ENCODE measurements at regions not wholly inside any gene's neighbourhood (a gene's known extent, or its start where the extent isn't known, plus 50 kb on each side); places are given as distances from the start of the nearest gene placed in this dataset.

DNA sequence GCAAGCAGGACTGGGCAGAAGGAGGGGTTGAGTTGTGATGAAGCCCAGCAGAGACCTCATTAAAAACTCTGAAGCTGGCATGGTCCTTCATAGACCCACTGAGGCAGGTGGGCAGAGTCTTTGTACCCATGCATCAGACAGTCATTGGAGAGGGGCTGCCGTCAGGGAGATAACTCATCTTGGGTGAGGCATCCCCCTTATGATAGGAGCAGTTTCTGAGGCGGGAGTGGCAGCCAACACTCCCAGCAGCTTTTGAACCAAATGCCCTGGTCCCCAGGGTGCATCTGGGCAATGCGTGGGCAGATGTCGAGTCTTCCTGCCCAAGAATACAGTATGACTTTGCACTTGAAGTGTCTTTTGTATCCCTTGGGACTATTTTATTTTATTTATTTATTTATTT is 68.1 kb downstream of the HTR5A start:
- no peak for DNase-seq

DNA sequence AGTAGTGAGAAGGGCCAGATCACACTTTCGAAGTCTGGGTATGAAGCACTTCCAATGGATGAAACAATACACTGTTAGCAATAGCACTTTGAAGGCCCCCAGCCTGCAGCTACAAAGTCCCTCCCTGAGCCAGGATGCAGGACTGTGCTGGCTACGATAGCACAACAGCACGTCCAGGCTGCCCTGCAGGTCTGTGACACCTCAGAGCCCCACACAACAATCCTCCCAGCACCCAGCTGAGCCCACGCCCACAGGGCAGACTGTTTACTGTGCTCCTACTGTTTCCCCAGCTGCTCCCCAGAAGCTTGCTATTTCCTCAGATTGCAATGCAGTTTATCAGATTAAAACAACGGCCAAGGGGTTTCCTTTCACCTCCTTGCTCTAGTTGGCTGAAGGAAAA is 71.4 kb downstream of the HTR5A start:
- no peak for DNase-seq

DNA sequence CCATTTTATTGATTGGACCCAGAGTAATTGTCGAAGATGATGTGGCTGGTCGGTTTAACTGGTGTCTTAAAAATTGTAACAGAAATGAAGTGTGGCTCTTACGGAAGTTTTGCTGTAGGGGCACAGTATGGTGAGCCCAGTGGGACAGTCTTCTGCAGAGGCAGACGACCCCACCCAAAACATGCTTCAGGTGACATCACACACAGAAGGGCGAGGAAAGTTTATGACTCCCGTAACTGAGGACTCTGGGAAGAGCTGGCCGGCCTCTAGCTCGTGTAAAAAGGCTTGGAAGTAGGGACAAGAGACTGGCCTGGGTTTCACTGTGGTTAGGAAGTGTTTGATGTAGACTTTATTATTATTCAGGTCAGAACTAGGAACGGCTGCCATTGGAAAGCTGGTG is 73.3 kb downstream of the HTR5A start:
- DNase-seq: no peak

DNA sequence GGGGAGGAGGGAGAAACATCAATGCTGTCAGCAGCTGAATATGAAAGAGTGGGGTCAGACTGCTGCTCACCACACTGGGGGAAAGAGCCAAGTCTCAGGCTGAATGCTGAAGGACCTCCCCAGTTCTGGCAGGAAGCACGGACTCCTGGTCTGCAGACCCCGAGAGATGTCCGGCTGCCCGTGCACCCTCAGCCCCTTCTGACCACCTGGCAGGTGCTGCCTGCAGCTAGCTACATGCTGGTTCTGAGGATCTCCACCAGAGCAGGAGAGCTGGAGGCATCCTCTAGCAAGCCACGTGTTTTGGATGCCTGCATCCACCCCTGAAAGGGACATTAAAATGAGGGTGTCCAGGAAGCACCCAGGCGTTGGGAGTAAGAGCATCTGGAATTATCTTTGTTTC is 74.2 kb downstream of the HTR5A start:
- DNase-seq: no peak

DNA sequence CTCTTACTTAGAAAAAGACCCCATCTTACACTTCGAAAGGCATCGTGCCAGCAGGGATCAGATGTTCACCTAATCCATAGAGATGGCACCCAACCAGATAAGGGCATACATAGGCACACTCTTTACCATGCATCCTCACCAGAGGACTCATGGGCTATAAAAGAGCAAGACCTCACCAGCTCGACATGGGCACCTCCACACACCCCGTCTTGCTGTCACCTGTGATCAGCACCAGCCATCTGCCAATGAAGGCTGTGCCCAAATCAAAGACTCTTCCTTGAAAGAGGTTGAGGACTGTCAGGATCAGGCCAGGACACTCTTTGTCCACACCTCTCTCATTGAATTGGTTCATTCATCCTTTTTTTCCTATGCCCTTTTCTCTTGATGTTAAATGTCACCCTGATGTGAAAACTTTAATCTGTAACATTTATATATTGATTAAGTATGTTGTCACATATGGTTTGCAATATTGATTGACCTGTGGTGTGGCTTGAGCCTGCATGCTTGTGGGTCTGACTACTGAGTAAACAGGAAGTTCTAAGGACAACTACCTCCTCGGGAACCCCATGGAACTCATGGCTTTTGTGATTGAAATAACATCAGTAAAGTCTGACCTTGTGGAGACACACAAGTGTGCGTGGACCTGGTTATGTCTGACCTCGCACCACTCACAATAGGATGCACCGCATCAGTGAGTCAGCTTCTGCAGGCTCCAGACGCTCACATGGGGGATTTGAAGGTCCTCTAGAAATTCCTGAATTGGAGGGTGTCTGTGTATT is 75.5 kb downstream of the HTR5A start:
- DNase-seq: no peak

DNA sequence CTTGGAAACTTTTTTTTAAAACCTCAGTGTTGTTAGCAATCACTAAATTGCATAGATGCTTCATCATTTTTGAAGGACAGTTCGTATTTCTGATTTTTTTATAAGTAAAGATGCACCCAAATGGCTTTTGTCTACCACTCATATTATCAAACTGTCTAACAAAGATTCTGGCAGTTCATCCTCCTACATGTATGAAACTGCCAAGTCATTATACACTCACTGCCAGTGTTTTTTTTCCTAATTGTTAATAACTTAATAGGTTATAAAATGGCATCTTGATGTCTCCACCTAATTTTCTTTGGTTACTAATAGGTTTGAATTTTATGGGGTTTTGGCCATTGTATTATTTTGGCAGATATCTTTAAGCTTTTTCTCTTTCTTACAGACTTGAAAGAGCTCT is 77.0 kb downstream of the HTR5A start:
- no peak for DNase-seq

DNA sequence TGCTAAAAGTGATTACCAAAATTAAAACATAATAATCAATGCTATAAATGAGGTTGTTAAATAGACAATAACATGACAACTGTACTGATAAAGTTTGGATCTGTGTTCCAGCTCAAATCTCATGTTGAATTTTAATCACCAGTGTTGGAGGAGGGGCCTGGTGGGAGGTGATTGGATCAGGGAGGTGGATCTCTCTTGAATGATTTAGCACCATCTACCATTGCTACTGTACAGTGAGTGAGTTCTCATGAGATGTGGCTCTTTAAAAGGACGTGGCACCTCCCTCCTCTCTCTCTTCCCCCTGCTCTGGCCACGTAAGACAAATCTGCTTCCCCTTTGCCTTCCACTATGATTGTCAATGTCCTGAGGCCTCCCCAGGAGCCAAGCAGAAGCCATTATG is 77.5 kb downstream of the HTR5A start:
- DNase-seq: no peak

DNA sequence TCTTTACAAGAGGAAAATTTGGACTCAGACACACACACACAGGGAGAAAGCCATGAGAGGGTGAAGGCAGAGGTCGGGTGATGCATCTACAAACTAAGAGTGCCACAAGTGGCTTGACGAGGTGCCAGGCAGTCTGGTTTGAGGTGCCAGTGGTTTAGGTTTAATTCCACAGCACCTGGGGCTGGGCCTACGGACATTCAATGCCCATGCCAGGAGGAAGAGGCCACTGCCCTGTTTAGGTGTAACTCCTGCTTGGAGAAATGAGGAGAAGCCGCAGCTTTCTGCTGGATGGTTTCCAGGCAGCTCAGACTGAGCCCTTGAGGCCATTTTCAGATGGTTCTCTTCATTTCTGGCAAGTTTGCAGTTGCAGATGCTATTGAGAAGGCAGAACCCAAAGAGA is 83.6 kb downstream of the HTR5A start:
- DNase-seq: no peak

DNA sequence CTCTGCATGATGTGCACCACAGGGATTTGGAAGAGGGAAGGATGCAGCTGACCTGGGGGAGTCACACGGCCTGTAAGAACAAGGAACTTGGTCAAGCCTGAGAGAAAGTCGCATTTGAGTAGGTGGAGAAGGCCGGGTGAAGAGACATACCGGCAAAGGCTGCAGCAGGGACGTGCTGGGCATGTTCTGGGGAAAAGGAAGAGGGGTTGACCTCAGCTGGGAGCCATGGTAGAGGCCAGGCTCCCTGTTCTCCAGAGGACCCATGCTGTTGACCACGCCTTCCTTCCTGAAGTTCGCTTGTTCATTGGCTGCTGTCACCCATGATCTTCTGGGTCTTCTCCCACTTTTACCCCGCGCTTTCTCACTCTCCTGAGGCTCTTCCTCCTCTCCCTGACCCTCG is 84.5 kb downstream of the HTR5A start:
- no peak for DNase-seq

DNA sequence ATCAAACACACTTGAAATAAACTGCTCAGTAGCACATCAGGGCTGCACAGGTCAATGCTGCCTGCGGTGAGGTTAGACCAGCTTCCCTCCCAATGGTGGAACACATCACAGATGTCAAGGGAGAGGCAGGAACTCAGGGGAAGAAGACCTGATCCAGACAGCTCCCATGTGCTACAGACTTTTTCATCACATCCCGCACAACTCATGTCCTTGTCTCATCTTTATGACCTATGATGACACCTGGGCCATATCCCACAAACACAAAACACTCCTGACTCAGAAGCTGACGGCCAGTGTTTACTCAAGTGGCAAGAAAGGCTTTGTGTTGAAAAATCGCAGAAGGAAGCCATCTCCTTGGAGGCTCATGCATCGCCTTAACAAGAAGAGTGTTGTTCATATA is 91.6 kb downstream of the HTR5A start:
- no peak for DNase-seq

DNA sequence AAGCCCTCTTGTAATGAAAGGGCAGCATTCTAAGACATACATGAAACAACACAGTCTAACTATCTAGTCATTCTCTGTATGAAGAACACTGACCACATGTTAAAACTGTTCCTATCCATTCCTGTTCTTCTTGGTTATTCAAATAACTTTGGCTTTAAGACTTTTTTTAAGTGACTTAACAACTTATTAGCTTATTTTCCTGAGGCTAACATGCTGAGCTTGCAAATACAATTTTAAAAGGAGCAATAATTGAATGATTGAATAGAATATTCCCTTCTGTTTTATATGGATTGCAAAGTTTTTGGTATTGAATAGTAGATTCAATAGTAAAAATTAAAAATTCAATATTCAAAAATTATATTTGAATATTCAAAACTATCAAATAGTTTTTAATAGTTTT is 92.3 kb downstream of the HTR5A start:
- no peak for DNase-seq

DNA sequence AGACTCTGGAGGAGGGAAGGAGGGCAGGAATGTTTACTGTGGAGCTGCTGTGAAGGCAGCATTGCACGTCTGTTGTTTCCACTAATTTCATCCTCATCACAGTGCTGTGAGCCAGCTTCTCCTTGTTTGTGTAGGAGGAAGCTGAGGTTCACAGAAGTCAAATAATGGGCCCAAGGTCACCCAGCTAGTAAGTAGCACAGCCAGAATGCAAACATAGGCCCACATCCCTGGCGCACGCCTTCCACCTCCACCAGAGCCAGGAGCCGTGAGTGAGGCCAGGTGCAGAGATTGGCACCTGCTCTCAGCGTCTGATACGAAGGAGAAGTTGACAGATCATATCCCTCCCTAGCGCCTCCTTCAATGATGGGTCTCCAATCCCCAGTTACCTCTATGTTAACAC is 93.6 kb downstream of the HTR5A start:
- no peak for DNase-seq

DNA sequence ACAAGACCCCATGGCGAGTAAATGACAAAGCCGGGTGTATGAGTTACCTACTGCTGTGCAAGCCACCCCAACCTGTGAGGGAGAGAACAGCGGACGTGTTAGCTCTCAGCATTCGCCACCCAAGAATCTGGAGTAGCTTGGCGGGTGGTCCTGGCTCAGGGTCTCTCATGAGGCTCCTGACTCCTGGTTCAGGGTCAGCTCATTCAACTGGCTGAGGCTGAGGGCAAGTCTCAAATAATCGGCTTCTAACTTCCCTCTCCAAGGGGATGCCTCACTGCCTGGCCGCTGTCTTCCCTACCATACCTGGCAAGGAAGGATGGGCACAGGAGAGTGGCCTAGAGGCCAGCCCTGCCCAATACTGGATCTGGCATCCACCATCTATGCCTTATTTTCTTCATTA is 94.2 kb downstream of the HTR5A start:
- DNase-seq: no peak

DNA sequence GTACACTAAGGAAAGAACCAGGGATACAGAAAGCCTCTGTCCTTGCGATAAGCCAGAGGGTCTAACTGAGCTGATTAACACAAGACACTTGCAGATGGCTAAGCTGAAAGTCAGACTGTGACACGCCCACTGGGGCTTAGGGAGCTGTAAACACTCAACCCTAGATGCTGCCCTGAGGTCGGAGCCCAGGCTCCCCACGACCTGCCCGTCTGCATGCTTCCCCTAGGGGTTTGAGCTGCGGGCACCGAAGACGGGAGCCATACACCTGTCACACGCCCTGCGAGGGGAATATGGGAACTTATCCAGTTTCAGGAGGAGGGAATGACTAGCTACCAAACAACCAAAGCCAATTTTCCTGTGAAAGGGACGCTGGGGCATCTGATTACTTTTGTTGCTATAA is 96.0 kb downstream of the HTR5A start:
- no peak for DNase-seq

DNA sequence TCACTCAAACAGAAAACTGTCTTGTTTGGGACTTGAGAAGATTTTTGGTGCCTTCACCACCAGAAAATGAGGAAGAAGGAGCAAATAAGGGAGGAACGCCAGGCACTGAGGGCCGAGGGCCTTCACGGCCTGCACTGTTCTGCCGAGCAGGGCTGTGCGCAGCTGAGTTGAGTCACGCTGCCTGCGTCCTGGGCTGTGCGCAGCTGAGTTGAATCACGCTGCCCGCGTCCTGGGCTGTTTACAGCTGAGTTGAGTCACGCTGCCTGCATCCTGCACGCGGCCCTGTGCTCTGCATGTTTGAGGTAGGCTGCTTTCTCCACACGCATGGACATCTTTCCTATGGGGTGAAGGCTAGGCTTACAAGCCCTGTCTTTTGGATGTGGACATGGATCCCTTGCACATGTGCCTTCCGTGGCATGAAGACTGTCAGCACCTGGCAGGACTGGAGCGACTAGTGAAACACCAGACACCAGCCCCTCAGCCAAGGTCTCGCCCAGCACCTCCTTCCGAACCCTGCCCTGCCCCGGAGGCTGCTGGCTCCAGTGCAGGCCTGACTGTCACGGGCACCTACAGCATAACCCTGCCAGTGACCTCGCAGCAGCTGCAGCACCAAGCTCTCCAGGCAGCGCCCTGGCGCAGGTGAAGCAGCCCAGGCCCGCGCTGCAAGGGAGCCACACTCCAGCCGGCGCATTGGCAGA is 96.7 kb downstream of the HTR5A start:
- DNase-seq: no peak

DNA sequence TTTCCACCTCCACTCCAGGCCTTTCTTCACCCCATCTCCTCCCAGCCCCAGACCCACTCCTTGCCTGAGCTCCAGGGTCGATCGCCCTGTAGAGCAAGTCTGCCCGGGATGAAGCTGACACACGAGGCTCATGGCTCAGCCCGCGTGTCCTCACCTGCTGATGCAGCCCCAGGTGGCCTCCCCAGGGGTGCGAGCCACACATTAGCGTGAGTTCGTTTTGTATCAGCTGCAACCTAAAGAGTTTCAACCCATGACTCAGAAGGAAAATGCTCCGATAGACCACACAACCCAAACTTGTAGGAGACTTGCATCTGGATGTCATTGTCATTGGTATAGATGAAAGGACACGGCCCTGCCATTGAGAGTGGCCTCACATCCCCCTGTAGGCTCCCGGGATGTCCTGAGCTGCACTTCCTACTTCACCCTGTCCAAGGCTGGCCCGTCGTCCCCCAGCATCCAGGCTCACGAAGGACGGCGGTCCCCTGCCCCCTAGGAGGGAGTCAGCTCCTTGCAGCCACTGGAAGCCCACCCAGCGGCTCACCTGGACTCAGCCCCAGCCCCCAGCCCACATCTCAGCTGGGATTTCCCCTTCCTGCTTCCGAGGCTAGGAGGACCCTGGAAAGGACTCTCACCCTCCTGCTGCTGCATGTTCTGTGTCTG is 97.7 kb downstream of the HTR5A start:
- no peak for DNase-seq

DNA sequence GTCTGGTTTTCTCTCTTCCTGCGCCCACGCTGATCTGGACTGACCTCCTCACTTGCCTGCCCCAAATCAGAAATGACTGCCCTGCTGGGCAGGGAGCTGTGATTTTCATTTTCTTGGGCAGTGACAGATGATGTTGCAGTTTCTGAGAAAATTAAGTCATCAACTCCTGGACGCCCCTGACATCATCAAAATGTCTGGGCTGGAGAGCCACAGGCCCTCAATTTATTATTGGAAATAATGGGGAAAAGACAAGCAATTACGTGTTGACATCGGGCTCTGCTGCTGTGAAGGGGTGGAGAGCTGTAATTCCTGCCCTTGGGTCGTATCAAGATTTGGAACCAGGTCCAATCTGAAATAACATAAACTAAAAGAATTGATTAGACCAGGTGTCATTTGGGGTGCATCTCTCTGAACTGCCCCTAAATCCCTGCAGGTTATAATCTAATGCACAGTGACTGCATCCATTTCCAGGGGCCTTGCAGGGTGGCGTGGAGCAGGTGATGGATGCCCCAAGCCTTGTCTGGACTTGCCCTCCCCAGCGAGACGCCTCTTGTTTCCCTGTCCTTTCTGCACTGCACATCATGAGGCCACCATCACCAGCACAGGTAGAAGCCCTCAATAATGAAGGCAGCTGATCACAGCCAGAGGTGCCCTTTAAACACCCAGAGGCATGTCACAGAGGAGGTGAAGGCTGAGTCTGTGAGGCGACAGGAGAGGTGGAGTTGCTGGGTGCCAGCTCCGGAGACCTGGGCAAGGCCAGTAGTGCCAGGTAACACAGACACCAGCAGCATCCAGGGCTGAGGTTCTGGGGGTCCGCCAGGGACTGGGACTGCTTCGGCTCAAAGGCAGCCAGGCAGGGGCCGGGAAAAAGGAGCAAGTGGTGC is 98.7 kb downstream of the HTR5A start:
- no peak for DNase-seq

DNA sequence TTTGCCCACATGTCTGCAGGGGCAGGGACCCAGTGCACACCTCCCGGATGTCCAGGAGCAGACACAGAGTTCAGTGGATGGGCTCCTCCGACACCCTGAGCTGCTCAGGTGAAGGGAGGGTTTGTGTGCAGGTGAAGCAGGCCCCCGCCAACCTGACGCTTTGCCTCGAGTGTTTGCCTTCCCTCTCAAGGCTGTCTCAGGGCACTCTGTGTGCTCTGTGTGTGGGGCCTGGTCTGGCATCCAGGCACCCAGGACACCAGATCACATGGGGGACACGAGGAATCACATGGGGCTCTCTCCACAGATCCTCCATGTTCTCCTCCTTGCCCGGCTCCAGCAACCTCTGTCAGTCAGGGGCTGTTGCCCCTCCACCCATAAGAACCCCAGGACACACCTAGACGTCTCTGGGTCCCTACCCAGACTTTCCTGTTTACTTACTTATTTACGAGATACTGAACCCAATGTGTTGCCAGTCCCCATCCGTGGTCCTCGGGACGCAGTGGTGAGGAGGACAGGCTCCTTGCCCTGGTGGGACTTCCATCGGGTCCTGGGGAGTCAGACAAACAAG is 99.5 kb downstream of the HTR5A start:
- DNase-seq: no peak

DNA sequence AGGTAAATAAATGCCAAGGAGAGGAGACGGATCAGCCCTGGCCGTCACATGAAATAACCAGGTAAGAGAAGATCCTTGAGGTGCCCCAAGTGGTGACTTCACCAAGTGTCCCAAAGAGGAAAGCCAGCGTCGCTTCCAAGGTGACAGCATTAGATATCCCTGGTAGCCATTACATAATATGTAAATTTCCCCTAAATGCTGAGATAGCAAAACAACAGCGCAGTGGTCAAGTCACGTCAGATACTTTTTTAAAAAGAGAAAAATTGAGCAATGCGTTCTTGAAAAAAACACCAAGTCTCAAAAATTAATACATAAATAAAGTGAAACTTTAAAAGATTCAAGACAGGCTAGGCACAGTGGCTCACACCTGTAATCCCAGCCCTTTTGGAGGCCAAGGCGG is 100.2 kb downstream of the HTR5A start:
- no peak for DNase-seq

DNA sequence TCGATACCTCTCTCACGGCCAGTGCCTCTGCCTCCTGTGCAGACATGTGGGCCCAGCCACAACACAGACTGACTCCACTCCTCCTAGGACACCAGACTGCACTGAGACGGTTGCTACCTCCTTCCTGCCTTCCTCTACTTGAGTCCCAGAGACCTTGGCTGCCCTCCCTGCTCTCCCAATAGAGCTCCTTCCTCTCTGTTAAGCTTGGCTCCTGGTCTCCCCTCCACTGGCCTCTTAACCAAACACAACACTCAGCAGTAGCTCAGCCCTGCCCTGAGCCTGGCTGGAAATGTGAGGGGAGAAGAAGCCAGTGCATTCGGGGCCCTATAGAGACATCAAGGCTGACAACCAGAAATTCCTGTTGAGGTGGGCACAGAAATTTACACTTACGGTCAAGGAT is 102.0 kb downstream of the HTR5A start:
- no peak for DNase-seq

DNA sequence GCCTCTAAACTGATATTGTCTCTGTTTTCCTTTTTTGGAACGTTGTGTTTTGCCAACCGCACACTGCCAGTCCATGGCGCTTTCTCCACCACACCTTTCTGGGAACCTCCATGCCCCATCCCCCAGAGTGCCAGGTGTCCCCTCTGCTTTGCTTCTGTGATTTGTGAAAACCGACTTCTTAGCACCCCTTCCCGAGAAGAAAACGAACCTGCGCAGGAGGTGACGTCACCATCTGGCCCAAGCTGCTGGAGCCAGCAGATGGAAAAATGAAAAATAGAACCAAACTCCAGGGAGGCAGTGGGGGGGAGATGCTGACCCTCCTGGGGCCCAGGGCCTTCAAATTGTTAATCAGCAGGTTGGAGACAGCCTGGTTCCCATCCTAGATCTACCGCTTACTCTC is 103.8 kb downstream of the HTR5A start:
- no peak for DNase-seq

DNA sequence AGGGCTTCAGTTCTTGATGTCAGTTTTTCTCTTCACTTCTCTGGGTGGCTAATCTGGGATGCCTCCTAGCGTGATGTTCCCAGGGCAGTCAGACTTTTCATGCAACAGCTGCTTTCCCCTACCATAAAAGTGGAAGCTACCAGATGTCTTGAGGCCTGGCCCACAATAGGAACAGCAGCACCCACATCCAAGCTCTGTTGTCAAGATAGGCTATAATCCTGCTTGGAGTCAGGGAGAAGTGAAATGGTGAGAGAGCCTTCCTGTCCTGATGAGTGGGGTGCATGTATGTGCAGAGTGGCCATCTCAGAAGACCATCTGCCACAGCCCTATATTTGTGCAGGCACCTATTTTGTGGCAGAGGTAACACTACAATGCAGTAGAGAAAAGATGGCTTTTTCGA is 108.0 kb downstream of the HTR5A start:
- no peak for DNase-seq

DNA sequence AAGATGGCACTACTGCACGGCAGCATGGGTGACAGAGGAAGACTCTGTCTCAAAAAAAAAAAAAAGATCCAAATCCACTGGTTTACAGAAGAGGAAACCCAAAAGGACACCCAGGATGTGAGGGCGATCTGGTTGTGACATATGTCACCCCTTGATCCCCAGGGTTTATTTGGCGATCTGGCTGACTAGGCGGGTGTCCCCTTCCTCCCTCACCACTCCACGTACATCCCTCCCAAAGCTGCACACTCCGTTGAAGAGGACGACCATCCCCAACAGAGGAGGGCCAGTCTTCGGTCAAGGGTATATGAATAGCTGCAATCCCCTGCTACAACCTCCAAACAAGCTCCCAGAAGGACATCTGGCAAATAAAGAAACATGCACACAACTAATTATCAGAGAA is 111.6 kb downstream of the HTR5A start:
- no peak for DNase-seq
